ENCODE measurements at regions not wholly inside any gene's neighbourhood (a gene's known extent, or its start where the extent isn't known, plus 50 kb on each side); places are given as distances from the start of the nearest gene placed in this dataset.
A peak's percentile ranks its signal among the peaks of the same experiment; 100 is the strongest.

- no peak overlapping the region for H3K27ac ChIP-seq (ENCODE audit: low read length)
- no peaks in the 10 kb centered on the region for H3K4me1 ChIP-seq (ENCODE audit: insufficient read depth, low read length)
- H3K9ac ChIP-seq (ENCODE audit: low read depth, low read length) = no peak overlapping the region
- no peaks in the 10 kb centered on the region for H3K27me3 ChIP-seq (ENCODE audit: insufficient read depth, low read length)
- H3K9me3 ChIP-seq (ENCODE audit: insufficient read depth, low read depth, low read length) = no peaks in the 10 kb centered on the region
- no peak overlapping the region for H3K4me3 ChIP-seq (ENCODE audit: low read length)
- H3K36me3 ChIP-seq (ENCODE audit: insufficient read depth, low read depth, low read length) = no peaks in the 10 kb centered on the region
Measured at GRCh38 chr12:91588874-91589454, 406.3 kb upstream of the DCN start.

GRCh38 chr12:91586015-91586414, 403.4 kb upstream of the DCN start:
- peaks cover 8% of the 10 kb centered on the region for H3K4me1 ChIP-seq (ENCODE audit: insufficient read depth, low read length)
- no peaks in the 10 kb centered on the region for H3K27me3 ChIP-seq (ENCODE audit: insufficient read depth, low read length)
- no peaks in the 10 kb centered on the region for H3K36me3 ChIP-seq (ENCODE audit: insufficient read depth, low read depth, low read length)
- no peak overlapping the region for H3K27ac ChIP-seq (ENCODE audit: low read length)
- no peak overlapping the region for H3K4me3 ChIP-seq (ENCODE audit: low read length)
- no peaks in the 10 kb centered on the region for H3K9me3 ChIP-seq (ENCODE audit: insufficient read depth, low read depth, low read length)
- H3K9ac ChIP-seq (ENCODE audit: low read depth, low read length) = no peak overlapping the region

- H3K4me1 ChIP-seq (ENCODE audit: insufficient read depth, low read length) = peaks cover 8% of the 10 kb centered on the region
- H3K27me3 ChIP-seq (ENCODE audit: insufficient read depth, low read length) = no peaks in the 10 kb centered on the region
- H3K27ac ChIP-seq (ENCODE audit: low read length) = no peak overlapping the region
- no peak overlapping the region; the same call in 1 of the 2 replicates for H3K4me3 ChIP-seq (ENCODE audit: low read length)
- H3K36me3 ChIP-seq (ENCODE audit: insufficient read depth, low read depth, low read length) = no peaks in the 10 kb centered on the region
- H3K9me3 ChIP-seq (ENCODE audit: insufficient read depth, low read depth, low read length) = no peaks in the 10 kb centered on the region
- 0 out of 2 replicates have a peak overlapping the region, but pooled peaks have one; percentile 28 for H3K9ac ChIP-seq (ENCODE audit: low read depth, low read length)
Measured at GRCh38 chr12:91582811-91583210, 400.2 kb upstream of the DCN start.

GRCh38 chr12:91579516-91580263, 397.1 kb upstream of the DCN start:
- Histone ChIP-seq H3K4me1 (ENCODE audit: insufficient read depth, low read length) (peaks cover 8% of the 10 kb centered on the region), H3K27ac (ENCODE audit: low read length) (no peak overlapping the region), H3K36me3 (ENCODE audit: insufficient read depth, low read depth, low read length) (no peaks in the 10 kb centered on the region), H3K9me3 (ENCODE audit: insufficient read depth, low read depth, low read length) (no peaks in the 10 kb centered on the region), H3K4me3 (ENCODE audit: low read length) (no peak overlapping the region), H3K9ac (ENCODE audit: low read depth, low read length) (no peak overlapping the region), H3K27me3 (ENCODE audit: insufficient read depth, low read length) (no peaks in the 10 kb centered on the region)

GRCh38 chr12:91577586-91578539, 395.2 kb upstream of the DCN start:
- Histone ChIP-seq H3K4me3 (ENCODE audit: low read length) (no peak overlapping the region), H3K27ac (ENCODE audit: low read length) (no peak overlapping the region)

GRCh38 chr12:91576432-91576831, 393.8 kb upstream of the DCN start:
- Histone ChIP-seq H3K4me3 (ENCODE audit: low read length) (no peak overlapping the region), H3K27me3 (ENCODE audit: insufficient read depth, low read length) (no peaks in the 10 kb centered on the region), H3K9me3 (ENCODE audit: insufficient read depth, low read depth, low read length) (no peaks in the 10 kb centered on the region), H3K36me3 (ENCODE audit: insufficient read depth, low read depth, low read length) (no peaks in the 10 kb centered on the region), H3K4me1 (ENCODE audit: insufficient read depth, low read length) (no peaks in the 10 kb centered on the region), H3K9ac (ENCODE audit: low read depth, low read length) (no peak overlapping the region), H3K27ac (ENCODE audit: low read length) (no peak overlapping the region)

More at GRCh38 chr12:91577586-91578539, 395.2 kb upstream of the DCN start:
- Histone ChIP-seq H3K27me3 (ENCODE audit: insufficient read depth, low read length) (no peaks in the 10 kb centered on the region), H3K4me1 (ENCODE audit: insufficient read depth, low read length) (peaks cover 4% of the 10 kb centered on the region), H3K9ac (ENCODE audit: low read depth, low read length) (no peak overlapping the region), H3K9me3 (ENCODE audit: insufficient read depth, low read depth, low read length) (no peaks in the 10 kb centered on the region), H3K36me3 (ENCODE audit: insufficient read depth, low read depth, low read length) (no peaks in the 10 kb centered on the region)

- Histone ChIP-seq H3K36me3 (ENCODE audit: insufficient read depth, low read depth, low read length) (no peaks in the 10 kb centered on the region), H3K4me3 (ENCODE audit: low read length) (no peak overlapping the region), H3K4me1 (ENCODE audit: insufficient read depth, low read length) (no peaks in the 10 kb centered on the region), H3K9ac (ENCODE audit: low read depth, low read length) (no peak overlapping the region), H3K27ac (ENCODE audit: low read length) (no peak overlapping the region), H3K9me3 (ENCODE audit: insufficient read depth, low read depth, low read length) (no peaks in the 10 kb centered on the region), H3K27me3 (ENCODE audit: insufficient read depth, low read length) (no peaks in the 10 kb centered on the region)
Measured at GRCh38 chr12:91575630-91576029, 393.0 kb upstream of the DCN start.

GRCh38 chr12:91574975-91575374, 392.4 kb upstream of the DCN start:
- no peak overlapping the region for H3K27ac ChIP-seq (ENCODE audit: low read length)
- no peak overlapping the region for H3K4me3 ChIP-seq (ENCODE audit: low read length)
- H3K9me3 ChIP-seq (ENCODE audit: insufficient read depth, low read depth, low read length) = no peaks in the 10 kb centered on the region

GRCh38 chr12:91574391-91574790, 391.8 kb upstream of the DCN start:
- Histone ChIP-seq H3K4me3 (ENCODE audit: low read length) (no peak overlapping the region), H3K4me1 (ENCODE audit: insufficient read depth, low read length) (no peaks in the 10 kb centered on the region), H3K27ac (ENCODE audit: low read length) (no peak overlapping the region), H3K9me3 (ENCODE audit: insufficient read depth, low read depth, low read length) (no peaks in the 10 kb centered on the region), H3K27me3 (ENCODE audit: insufficient read depth, low read length) (no peaks in the 10 kb centered on the region), H3K9ac (ENCODE audit: low read depth, low read length) (no peak overlapping the region), H3K36me3 (ENCODE audit: insufficient read depth, low read depth, low read length) (no peaks in the 10 kb centered on the region)

More at GRCh38 chr12:91574975-91575374, 392.4 kb upstream of the DCN start:
- H3K4me1 ChIP-seq (ENCODE audit: insufficient read depth, low read length) = no peaks in the 10 kb centered on the region
- H3K9ac ChIP-seq (ENCODE audit: low read depth, low read length) = no peak overlapping the region
- no peaks in the 10 kb centered on the region for H3K36me3 ChIP-seq (ENCODE audit: insufficient read depth, low read depth, low read length)
- H3K27me3 ChIP-seq (ENCODE audit: insufficient read depth, low read length) = no peaks in the 10 kb centered on the region

GRCh38 chr12:91572869-91573268, 390.3 kb upstream of the DCN start:
- Histone ChIP-seq H3K36me3 (ENCODE audit: insufficient read depth, low read depth, low read length) (no peaks in the 10 kb centered on the region), H3K27ac (ENCODE audit: low read length) (no peak overlapping the region), H3K4me3 (ENCODE audit: low read length) (no peak overlapping the region), H3K9me3 (ENCODE audit: insufficient read depth, low read depth, low read length) (no peaks in the 10 kb centered on the region), H3K4me1 (ENCODE audit: insufficient read depth, low read length) (no peaks in the 10 kb centered on the region), H3K27me3 (ENCODE audit: insufficient read depth, low read length) (no peaks in the 10 kb centered on the region), H3K9ac (ENCODE audit: low read depth, low read length) (no peak overlapping the region)

- Histone ChIP-seq H3K27ac (ENCODE audit: low read length) (no peak overlapping the region), H3K27me3 (ENCODE audit: insufficient read depth, low read length) (no peaks in the 10 kb centered on the region), H3K9me3 (ENCODE audit: insufficient read depth, low read depth, low read length) (no peaks in the 10 kb centered on the region)
Measured at GRCh38 chr12:91567100-91567485, 384.5 kb upstream of the DCN start.

More at GRCh38 chr12:91567100-91567485, 384.5 kb upstream of the DCN start:
- 0 out of 2 replicates have a peak, but pooled peaks cover 3% of the 10 kb centered on the region for H3K4me1 ChIP-seq (ENCODE audit: insufficient read depth, low read length)
- H3K36me3 ChIP-seq (ENCODE audit: insufficient read depth, low read depth, low read length) = no peaks in the 10 kb centered on the region
- H3K9ac ChIP-seq (ENCODE audit: low read depth, low read length) = no peak overlapping the region
- H3K4me3 ChIP-seq (ENCODE audit: low read length) = no peak overlapping the region

All from iPS-20b (cell line).